Caco-2 (cell line): ENCODE measurements at regions not wholly inside any gene's neighbourhood (a gene's known extent, or its start where the extent isn't known, plus 50 kb on each side); places are given as distances from the start of the nearest gene placed in this dataset.
"Not testable (repeated sequence)": the region's sequence is repeated elsewhere in the genome, so short reads cannot be mapped to it uniquely, and the experiment has no call there.

Experiments
- BruUV-seq: library from RNA; stranded (reverse); fragments of 400-500 nt; replicated peaks from 2 replicates; lab custom pipeline; 2021; lab: Mats Ljungman, UMichigan
- CTCF ChIA-PET: fragments of 300-600 bp; sonication (Branson Sonifier 250); formaldehyde crosslinking; loops from one replicate; lab custom pipeline; 2022; ENCODE audit warnings: antibody characterized with exemption; lab: Charles Lee
- POLR2A ChIA-PET: fragments of 300-600 bp; sonication (Branson Sonifier 250); formaldehyde crosslinking; loops from one replicate; lab custom pipeline; 2022; ENCODE audit warnings: antibody characterized with exemption; lab: Charles Lee
- DNase-seq, 2 experiments: peaks; one replicate each; pipeline versions ENCODE4 v3.0.0 to v3.0.0-alpha.2; 2020 to 2022
- H3K27me3 ChIP-seq: replicated peaks from 2 replicates; pipeline ENCODE4 v1.6.0; 2011; ENCODE audit warnings: low read length; ENCODE audit not compliant: control insufficient read depth, insufficient read depth
- H3K36me3 ChIP-seq: 2 replicates; pipeline ENCODE4 v1.5.1; 2011; ENCODE audit warnings: low read length; ENCODE audit not compliant: control insufficient read depth, insufficient read depth
- H3K4me1 ChIP-seq: fragments of 250-450 bp; sonication (Bioruptor Pico); 2 replicates; pipeline ENCODE4 v1.5.1; 2020; ENCODE audit warnings: mild to moderate bottlenecking
- H3K4me3 ChIP-seq: 2 replicates; pipeline ENCODE4 v1.5.1; 2011; ENCODE audit warnings: low read depth, mild to moderate bottlenecking, control low read depth, low read length
- H3K9me3 ChIP-seq: fragments of 250-450 bp; sonication (Bioruptor Pico); 2 replicates; pipeline ENCODE4 v1.5.1; 2020; ENCODE audit warnings: mild to moderate bottlenecking, moderate library complexity
- H3K27ac Mint-ChIP-seq: one replicate; pipeline ENCODE4 v1.8.0; 2022; ENCODE audit warnings: mixed read lengths; ENCODE audit not compliant: unreplicated experiment
- H3K27me3 Mint-ChIP-seq: one replicate; pipeline ENCODE4 v1.8.0; 2022; ENCODE audit warnings: mixed read lengths; ENCODE audit not compliant: insufficient read depth, unreplicated experiment
- H3K36me3 Mint-ChIP-seq: one replicate; pipeline ENCODE4 v1.8.0; 2022; ENCODE audit warnings: mild to moderate bottlenecking, mixed read lengths; ENCODE audit not compliant: insufficient read depth, unreplicated experiment
- H3K4me1 Mint-ChIP-seq: one replicate; pipeline ENCODE4 v1.8.0; 2022; ENCODE audit warnings: low read depth, mixed read lengths; ENCODE audit not compliant: unreplicated experiment
- H3K4me3 Mint-ChIP-seq: one replicate; pipeline ENCODE4 v1.8.0; 2022; ENCODE audit warnings: mild to moderate bottlenecking, moderate library complexity, mixed read lengths; ENCODE audit not compliant: unreplicated experiment
- H3K9me3 Mint-ChIP-seq: one replicate; pipeline ENCODE4 v1.8.0; 2022; ENCODE audit warnings: mixed read lengths; ENCODE audit not compliant: unreplicated experiment
- intact Hi-C: fragments of 100-400 bp; cut with micrococcal nuclease; formaldehyde crosslinking; loops from one replicate; pipeline ENCODE4 v1.10.0; 2022; ENCODE audit not compliant: unreplicated experiment
- TF ChIP-seq, protein P1 (sequence below), 2 experiments: fragments of 200-600 bp in 1 of 2; IDR thresholded peaks; 1 replicate in 1 of 2; 2 replicates in 1 of 2; pipeline versions ENCODE4 v1.5.1 to v1.8.0; 2011 to 2022; ENCODE audit warnings: antibody characterized with exemption in 1 of 2, control low read depth in 1 of 2, inconsistent platforms in 1 of 2, low read depth in 1 of 2, low read length in 1 of 2, mild to moderate bottlenecking in 1 of 2, moderate library complexity in 1 of 2; ENCODE audit not compliant: insufficient read depth in 1 of 2, severe bottlenecking in 1 of 2, unreplicated experiment in 1 of 2

DNA sequence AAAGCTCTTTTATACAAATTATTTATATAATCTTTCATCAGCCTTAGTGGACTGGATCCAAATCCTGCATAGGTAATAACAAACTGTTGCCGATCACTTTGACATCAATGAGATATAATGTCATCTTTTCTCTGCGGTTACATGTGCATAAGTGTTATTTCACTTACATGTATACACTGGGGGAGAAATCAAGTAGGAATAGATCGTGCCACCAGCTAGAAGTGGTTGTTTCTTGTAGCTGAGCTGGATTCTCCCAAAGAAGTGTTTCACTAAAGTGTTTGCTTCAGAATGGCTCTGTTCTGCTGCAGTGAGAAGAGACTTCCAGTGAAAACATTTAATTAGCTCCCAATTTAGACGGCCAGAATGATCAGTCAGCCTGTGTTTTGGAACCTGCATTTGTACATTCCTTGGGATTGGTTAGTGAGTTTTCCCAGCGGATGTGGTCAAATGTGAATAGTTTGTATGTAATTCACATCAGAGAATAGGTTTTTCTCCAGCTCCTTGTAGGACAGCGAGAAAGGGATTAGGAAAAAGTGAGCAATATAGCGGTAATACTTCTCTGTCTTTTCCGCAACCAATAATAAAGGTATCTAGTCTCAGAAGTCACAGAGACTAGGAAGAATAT is 163.1 kb upstream of the CCN2 start:
- no peak for DNase-seq
- H3K36me3 ChIP-seq, result no peaks in the 10 kb centered on the region
- Mint-ChIP-seq H3K4me3 (no peak overlapping the region), H3K27me3 (peaks cover 3% of the 10 kb centered on the region), H3K4me1 (no peaks in the 10 kb centered on the region), H3K27ac (no peak overlapping the region), H3K9me3 (peaks cover 9% of the 10 kb centered on the region), H3K36me3 (no peaks in the 10 kb centered on the region)
- H3K9me3 ChIP-seq, result no peaks in the 10 kb centered on the region; the same call in 1 of the 2 replicates
- POLR2A ChIA-PET, result no interaction called here
- BruUV-seq, result no TSS peak
- H3K4me3 ChIP-seq, result no peak overlapping the region
- no peaks in the 10 kb centered on the region for H3K4me1 ChIP-seq
- CTCF ChIA-PET, result no interaction called here
- H3K27me3 ChIP-seq, result no peaks in the 10 kb centered on the region
- intact Hi-C loops, result no loop called here
- TF ChIP-seq, protein P1, sequence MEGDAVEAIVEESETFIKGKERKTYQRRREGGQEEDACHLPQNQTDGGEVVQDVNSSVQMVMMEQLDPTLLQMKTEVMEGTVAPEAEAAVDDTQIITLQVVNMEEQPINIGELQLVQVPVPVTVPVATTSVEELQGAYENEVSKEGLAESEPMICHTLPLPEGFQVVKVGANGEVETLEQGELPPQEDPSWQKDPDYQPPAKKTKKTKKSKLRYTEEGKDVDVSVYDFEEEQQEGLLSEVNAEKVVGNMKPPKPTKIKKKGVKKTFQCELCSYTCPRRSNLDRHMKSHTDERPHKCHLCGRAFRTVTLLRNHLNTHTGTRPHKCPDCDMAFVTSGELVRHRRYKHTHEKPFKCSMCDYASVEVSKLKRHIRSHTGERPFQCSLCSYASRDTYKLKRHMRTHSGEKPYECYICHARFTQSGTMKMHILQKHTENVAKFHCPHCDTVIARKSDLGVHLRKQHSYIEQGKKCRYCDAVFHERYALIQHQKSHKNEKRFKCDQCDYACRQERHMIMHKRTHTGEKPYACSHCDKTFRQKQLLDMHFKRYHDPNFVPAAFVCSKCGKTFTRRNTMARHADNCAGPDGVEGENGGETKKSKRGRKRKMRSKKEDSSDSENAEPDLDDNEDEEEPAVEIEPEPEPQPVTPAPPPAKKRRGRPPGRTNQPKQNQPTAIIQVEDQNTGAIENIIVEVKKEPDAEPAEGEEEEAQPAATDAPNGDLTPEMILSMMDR (IDR thresholded peaks at IDR 0.05; ENCODE audit: insufficient read depth in 1 of 2, low read depth in 1 of 2, low read length in 1 of 2, severe bottlenecking in 1 of 2, unreplicated experiment in 1 of 2), result no peak

DNA sequence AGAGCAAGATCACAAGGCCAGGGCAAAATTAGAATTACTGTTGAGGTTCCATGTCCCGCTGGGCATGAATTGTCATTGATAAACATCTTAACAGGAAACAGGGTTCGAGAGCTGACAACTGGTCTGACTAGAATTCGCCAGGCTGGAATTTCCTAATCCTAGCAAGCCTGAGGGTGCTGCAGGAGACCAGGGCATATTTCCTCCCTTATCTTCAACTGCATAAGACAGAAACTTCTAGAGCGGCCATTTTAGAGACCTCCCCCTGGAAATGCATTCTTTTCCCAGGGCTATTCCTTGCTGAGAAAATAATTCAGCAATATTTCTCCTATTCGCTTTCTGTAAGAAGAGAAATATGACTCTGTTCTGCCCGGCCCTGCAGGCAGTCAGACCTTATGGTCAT is 158.6 kb upstream of the CCN2 start:
- H3K27ac Mint-ChIP-seq, result not testable (repeated sequence)

DNA sequence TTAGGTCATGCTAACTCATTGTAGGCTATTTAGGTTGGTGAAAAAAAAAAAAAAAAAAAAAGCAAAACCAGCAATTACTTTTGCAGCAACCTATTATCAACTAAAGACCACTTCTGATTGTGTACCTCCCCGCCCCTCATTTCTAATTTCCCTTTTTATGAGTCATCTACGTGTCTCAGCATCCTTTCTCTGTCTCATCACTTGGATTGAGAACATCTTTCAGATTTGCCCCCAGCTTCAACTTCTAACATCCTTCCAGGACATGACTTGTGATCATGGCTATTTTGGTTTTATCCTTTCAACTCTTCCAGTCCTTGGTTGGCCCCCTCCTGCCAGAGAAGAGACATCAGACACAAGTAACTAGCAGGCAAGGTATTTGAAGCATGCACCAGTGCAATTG is 156.7 kb upstream of the CCN2 start:
- BruUV-seq, result no TSS peak
- TF ChIP-seq, protein P1 (IDR thresholded peaks at IDR 0.05; ENCODE audit: insufficient read depth in 1 of 2, low read depth in 1 of 2, low read length in 1 of 2, severe bottlenecking in 1 of 2, unreplicated experiment in 1 of 2), result no peak
- no peaks in the 10 kb centered on the region for H3K4me1 Mint-ChIP-seq
- H3K9me3 Mint-ChIP-seq, result peaks cover 22% of the 10 kb centered on the region
- ChIA-PET POLR2A (no interaction called here), CTCF (no interaction called here)
- Histone ChIP-seq H3K9me3 (no peaks in the 10 kb centered on the region; the same call in 1 of the 2 replicates), H3K36me3 (no peaks in the 10 kb centered on the region), H3K27me3 (no peaks in the 10 kb centered on the region), H3K4me3 (no peak overlapping the region), H3K4me1 (no peaks in the 10 kb centered on the region)
- H3K4me3 Mint-ChIP-seq, result no peak overlapping the region
- no peaks in the 10 kb centered on the region for H3K36me3 Mint-ChIP-seq
- H3K27me3 Mint-ChIP-seq, result no peaks in the 10 kb centered on the region
- DNase-seq, result no peak
- no peak overlapping the region for H3K27ac Mint-ChIP-seq
- intact Hi-C loops, result no loop called here

More for the DNA sequence above, 158.6 kb upstream of the CCN2 start:
- H3K4me3 ChIP-seq, H3K4me1 Mint-ChIP-seq, CTCF ChIA-PET, H3K27me3 Mint-ChIP-seq, H3K27me3 ChIP-seq, H3K4me3 Mint-ChIP-seq, intact Hi-C loops, POLR2A ChIA-PET, H3K36me3 Mint-ChIP-seq, H3K4me1 ChIP-seq, H3K9me3 ChIP-seq, BruUV-seq, H3K36me3 ChIP-seq: not testable (repeated sequence)
- peak; percentile 23 to 27 for DNase-seq
- H3K9me3 Mint-ChIP-seq, result peaks cover 22% of the 10 kb centered on the region
